Neural progenitor cell (in vitro differentiated cells): ENCODE measurements at regions not wholly inside any gene's neighbourhood (a gene's known extent, or its start where the extent isn't known, plus 50 kb on each side); places are given as distances from the start of the nearest gene placed in this dataset.

Experiments
- DNase-seq: peaks from one replicate; pipeline ENCODE4 v3.0.0-alpha.2; 2016; ENCODE audit warnings: low spot score
- H2AFZ ChIP-seq: fragments of 200-600 bp; sonication (generic); replicated peaks from 2 replicates; pipeline ENCODE4 v1.6.1; 2016; ENCODE audit warnings: antibody characterized with exemption
- H3F3A ChIP-seq: fragments of 200-600 bp; sonication (generic); 2 replicates; pipeline ENCODE4 v1.6.1; 2016; ENCODE audit warnings: antibody characterized with exemption, low read depth
- H3K27ac ChIP-seq: fragments of 200-600 bp; sonication (generic); 2 replicates; pipeline ENCODE4 v1.5.1; 2016; ENCODE audit warnings: mild to moderate bottlenecking
- H3K27me3 ChIP-seq: fragments of 200-600 bp; sonication (generic); 2 replicates; pipeline ENCODE4 v1.6.1; 2016; ENCODE audit warnings: mild to moderate bottlenecking, moderate library complexity
- H3K36me3 ChIP-seq: fragments of 200-600 bp; sonication (generic); 2 replicates; pipeline ENCODE4 v1.5.1; 2016
- H3K4me1 ChIP-seq: fragments of 200-600 bp; sonication (generic); 2 replicates; pipeline ENCODE4 v1.6.1; 2016; ENCODE audit warnings: mixed run types
- H3K4me2 ChIP-seq: fragments of 200-600 bp; sonication (generic); 2 replicates; pipeline ENCODE4 v1.6.1; 2016
- H3K4me3 ChIP-seq: fragments of 200-600 bp; sonication (generic); 2 replicates; pipeline ENCODE4 v1.5.1; 2016
- H3K79me2 ChIP-seq: fragments of 200-600 bp; sonication (generic); 2 replicates; pipeline ENCODE4 v1.6.1; 2016; ENCODE audit warnings: low read depth
- H3K9ac ChIP-seq: fragments of 200-600 bp; sonication (generic); 2 replicates; pipeline ENCODE4 v1.6.1; 2016
- H3K9me3 ChIP-seq: fragments of 200-600 bp; sonication (generic); 2 replicates; pipeline ENCODE4 v1.5.1; 2016; ENCODE audit warnings: low read depth
- H4K20me1 ChIP-seq: fragments of 200-600 bp; sonication (generic); 2 replicates; pipeline ENCODE4 v1.6.1; 2016; ENCODE audit warnings: low read depth
- H3K27ac Mint-ChIP-seq: 3 replicates; pipeline ENCODE4 v1.8.0; 2021; ENCODE audit warnings: mixed read lengths
- H3K27me3 Mint-ChIP-seq: 2 replicates; pipeline ENCODE4 v1.8.0; 2022; ENCODE audit warnings: low read depth, mild to moderate bottlenecking, inconsistent platforms, moderate library complexity, mixed read lengths; ENCODE audit not compliant: insufficient read depth
- H3K36me3 Mint-ChIP-seq: 3 replicates; pipeline ENCODE4 v1.8.0; 2021; ENCODE audit warnings: mixed read lengths
- H3K4me1 Mint-ChIP-seq: 3 replicates; pipeline ENCODE4 v1.8.0; 2021; ENCODE audit warnings: mixed read lengths
- H3K4me3 Mint-ChIP-seq: 3 replicates; pipeline ENCODE4 v1.8.0; 2021; ENCODE audit warnings: mild to moderate bottlenecking, moderate library complexity, mixed read lengths
- H3K9me3 Mint-ChIP-seq: 3 replicates; pipeline ENCODE4 v1.8.0; 2020; ENCODE audit warnings: mixed read lengths
- CTCF ChIP-seq: fragments of 200-600 bp; sonication (generic); IDR thresholded peaks from 2 replicates; pipeline ENCODE4 v1.5.1; 2017; ENCODE audit warnings: antibody characterized with exemption, mild to moderate bottlenecking
- EZH2 ChIP-seq: fragments of 200-600 bp; sonication (generic); IDR thresholded peaks from 2 replicates; pipeline ENCODE4 v1.6.1; 2017; ENCODE audit warnings: antibody characterized with exemption, mild to moderate bottlenecking, moderate library complexity
- EZH2phosphoT487 ChIP-seq: fragments of 200-600 bp; sonication (generic); IDR thresholded peaks from 2 replicates; pipeline ENCODE4 v1.6.1; 2017; ENCODE audit warnings: antibody characterized with exemption

DNA sequence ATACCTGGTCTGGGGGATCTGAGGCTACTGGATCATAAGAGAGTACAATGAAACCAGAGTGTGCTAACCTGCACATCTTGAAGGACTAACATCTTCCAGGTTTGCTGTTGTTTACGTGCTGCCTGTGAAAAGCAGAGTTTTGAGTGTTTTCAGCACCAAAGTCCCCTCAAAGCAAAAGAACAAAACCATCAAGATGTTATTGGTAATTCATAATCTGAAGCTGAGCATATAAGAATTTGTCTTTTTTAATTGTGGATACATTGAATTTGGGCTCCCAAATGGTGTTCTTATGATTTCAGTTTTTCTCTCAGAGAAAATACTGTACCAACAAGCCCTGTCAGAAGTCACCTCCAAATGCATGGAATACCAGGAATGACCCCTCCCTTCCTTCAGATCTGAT lies 110.2 kb downstream of the BTG1 start:
- Histone ChIP-seq H3K4me1 (peaks cover 17% of the 10 kb centered on the region), H3K27ac (no peak overlapping the region), H3K9me3 (no peaks in the 10 kb centered on the region), H3K27me3 (no peaks in the 10 kb centered on the region), H3K4me3 (no peak overlapping the region), H3K4me2 (no peak overlapping the region), H3K9ac (no peak overlapping the region), H4K20me1 (no peaks in the 10 kb centered on the region), H3F3A (no peaks in the 10 kb centered on the region), H2AFZ (no peak overlapping the region), H3K36me3 (no peaks in the 10 kb centered on the region), H3K79me2 (no peaks in the 10 kb centered on the region)
- H3K27me3 Mint-ChIP-seq: peaks cover 4% of the 10 kb centered on the region
- no peak for TF ChIP-seq EZH2
- no peak for TF ChIP-seq CTCF
- no peaks in the 10 kb centered on the region for H3K9me3 Mint-ChIP-seq
- DNase-seq: no peak
- H3K27ac Mint-ChIP-seq: no peak overlapping the region
- H3K4me3 Mint-ChIP-seq: no peak overlapping the region
- no peaks in the 10 kb centered on the region for H3K36me3 Mint-ChIP-seq
- peaks cover 24% of the 10 kb centered on the region for H3K4me1 Mint-ChIP-seq

- H3K36me3 ChIP-seq: no peaks in the 10 kb centered on the region
Measured at GRCh38 chr12:92034858-92035401, 110.7 kb downstream of the BTG1 start.

GRCh38 chr12:92034083-92034482 lies 111.6 kb downstream of the BTG1 start:
- no peaks in the 10 kb centered on the region for H4K20me1 ChIP-seq
- H3K36me3 Mint-ChIP-seq: no peaks in the 10 kb centered on the region
- peaks cover 17% of the 10 kb centered on the region for H3K4me1 Mint-ChIP-seq
- H3K79me2 ChIP-seq: no peaks in the 10 kb centered on the region
- no peaks in the 10 kb centered on the region for H3K9me3 Mint-ChIP-seq
- peaks cover 4% of the 10 kb centered on the region for H3K27me3 Mint-ChIP-seq
- no peak overlapping the region for H2AFZ ChIP-seq
- H3K27ac Mint-ChIP-seq: no peak overlapping the region
- peaks cover 13% of the 10 kb centered on the region for H3K4me1 ChIP-seq
- no peaks in the 10 kb centered on the region for H3K27me3 ChIP-seq
- H3K4me3 ChIP-seq: no peak overlapping the region
- H3F3A ChIP-seq: no peaks in the 10 kb centered on the region
- H3K4me2 ChIP-seq: no peak overlapping the region
- H3K27ac ChIP-seq: no peak overlapping the region
- no peak for DNase-seq
- no peak overlapping the region for H3K9ac ChIP-seq
- H3K4me3 Mint-ChIP-seq: no peak overlapping the region
- no peaks in the 10 kb centered on the region for H3K36me3 ChIP-seq
- H3K9me3 ChIP-seq: no peaks in the 10 kb centered on the region
- TF ChIP-seq EZH2 (no peak), EZH2phosphoT487 (no peak), CTCF (no peak)

More at GRCh38 chr12:92034858-92035401, 110.7 kb downstream of the BTG1 start:
- DNase-seq: no peak
- H3K4me1 Mint-ChIP-seq: peaks cover 24% of the 10 kb centered on the region
- peak overlapping the region; percentile 74 for H2AFZ ChIP-seq
- peaks cover 17% of the 10 kb centered on the region for H3K4me1 ChIP-seq
- H3K9ac ChIP-seq: no peak overlapping the region
- peaks cover 4% of the 10 kb centered on the region for H3K27me3 Mint-ChIP-seq
- H3K4me2 ChIP-seq: no peak overlapping the region
- no peak overlapping the region for H3K4me3 Mint-ChIP-seq
- H3K79me2 ChIP-seq: no peaks in the 10 kb centered on the region
- no peaks in the 10 kb centered on the region for H3K27me3 ChIP-seq
- no peaks in the 10 kb centered on the region for H3K36me3 Mint-ChIP-seq
- no peaks in the 10 kb centered on the region for H4K20me1 ChIP-seq
- no peak overlapping the region for H3K27ac ChIP-seq
- no peaks in the 10 kb centered on the region for H3K9me3 Mint-ChIP-seq
- no peaks in the 10 kb centered on the region for H3F3A ChIP-seq
- no peak for TF ChIP-seq CTCF
- no peak for TF ChIP-seq EZH2phosphoT487
- TF ChIP-seq EZH2: no peak
- H3K27ac Mint-ChIP-seq: no peak overlapping the region
- no peaks in the 10 kb centered on the region for H3K9me3 ChIP-seq
- no peak overlapping the region for H3K4me3 ChIP-seq
